ENCODE measurements at regions not wholly inside any gene's neighbourhood (a gene's known extent, or its start where the extent isn't known, plus 50 kb on each side); places are given as distances from the start of the nearest gene placed in this dataset.

DNA sequence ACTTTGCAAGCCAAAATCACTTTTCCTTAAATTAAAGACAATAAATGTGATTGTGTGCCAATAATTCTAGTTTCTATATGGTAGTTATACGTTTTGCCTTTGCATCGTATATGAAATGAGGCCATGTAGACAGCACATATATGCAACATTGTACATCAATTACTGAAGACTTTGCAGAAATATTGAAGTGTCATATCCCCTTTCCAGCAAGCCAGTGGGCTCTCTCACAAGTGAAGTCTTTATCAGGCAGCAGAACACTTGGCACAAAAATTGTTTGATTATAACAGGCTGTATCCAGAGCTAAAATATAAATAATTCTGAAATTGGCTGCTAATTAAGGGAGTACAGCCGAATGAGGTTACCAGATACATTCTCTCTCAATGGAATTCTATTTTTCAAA lies 588.6 kb upstream of the SEMA3D start:
- TF ChIP-seq CTCF (IDR thresholded peaks at IDR 0.05; ENCODE audit: borderline replicate concordance, extremely low read depth, low read length, poor library complexity, severe bottlenecking), result no peak
- no peak for TF ChIP-seq EZH2 (IDR thresholded peaks at IDR 0.05; ENCODE audit: borderline replicate concordance, low read depth, low read length, severe bottlenecking)
